ES-I3 (cell line): ENCODE measurements at regions not wholly inside any gene's neighbourhood (a gene's known extent, or its start where the extent isn't known, plus 50 kb on each side); places are given as distances from the start of the nearest gene placed in this dataset.
"Not testable (repeated sequence)": the region's sequence is repeated elsewhere in the genome, so short reads cannot be mapped to it uniquely, and the experiment has no call there.

Source experiments
- H3K36me3 ChIP-seq: 2 replicates; pipeline ENCODE4 v1.6.1; 2013; ENCODE audit warnings: mild to moderate bottlenecking, low read length, control low read depth, moderate library complexity; ENCODE audit not compliant: insufficient read depth
- H3K4me1 ChIP-seq: 2 replicates; pipeline ENCODE4 v1.6.1; 2013; ENCODE audit warnings: mild to moderate bottlenecking, control low read depth, low read length; ENCODE audit not compliant: insufficient read depth
- H3K9ac ChIP-seq: 2 replicates; pipeline ENCODE4 v1.6.1; 2013; ENCODE audit warnings: low read depth, mild to moderate bottlenecking, low read length, moderate library complexity
- H3K9me3 ChIP-seq: 2 replicates; pipeline ENCODE4 v1.6.1; 2013; ENCODE audit warnings: mild to moderate bottlenecking, low read length, moderate library complexity; ENCODE audit not compliant: control insufficient read depth, insufficient read depth

DNA sequence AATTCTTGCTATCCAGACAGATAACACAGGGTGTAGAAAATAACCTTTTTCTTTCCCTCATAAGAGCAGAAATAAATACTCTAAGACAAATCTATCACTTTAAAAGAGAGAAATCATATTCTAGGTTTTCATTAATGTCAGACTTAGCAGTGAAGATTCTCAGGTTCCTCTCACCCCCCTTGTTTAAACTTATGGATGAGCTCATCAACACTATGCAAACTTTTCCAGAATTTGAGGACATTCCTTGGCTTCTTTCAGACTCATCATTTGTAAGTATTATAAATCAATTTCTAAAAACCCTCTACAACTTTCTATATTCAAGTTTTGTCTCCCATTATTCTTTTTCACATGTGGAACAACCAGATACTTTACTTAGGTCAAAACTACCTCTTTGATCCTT lies 374.9 kb upstream of the TRPC7 start:
- no peak overlapping the region for H3K9ac ChIP-seq
- peaks cover 12% of the 10 kb centered on the region; the same call in 1 of the 2 replicates for H3K9me3 ChIP-seq
- no peaks in the 10 kb centered on the region for H3K4me1 ChIP-seq
- H3K36me3 ChIP-seq = no peaks in the 10 kb centered on the region

GRCh38 chr5:136739271-136739670 lies 373.9 kb upstream of the TRPC7 start:
- peaks cover 12% of the 10 kb centered on the region; the same call in 1 of the 2 replicates for H3K9me3 ChIP-seq
- not testable (repeated sequence) for H3K9ac ChIP-seq, H3K4me1 ChIP-seq, H3K36me3 ChIP-seq

DNA sequence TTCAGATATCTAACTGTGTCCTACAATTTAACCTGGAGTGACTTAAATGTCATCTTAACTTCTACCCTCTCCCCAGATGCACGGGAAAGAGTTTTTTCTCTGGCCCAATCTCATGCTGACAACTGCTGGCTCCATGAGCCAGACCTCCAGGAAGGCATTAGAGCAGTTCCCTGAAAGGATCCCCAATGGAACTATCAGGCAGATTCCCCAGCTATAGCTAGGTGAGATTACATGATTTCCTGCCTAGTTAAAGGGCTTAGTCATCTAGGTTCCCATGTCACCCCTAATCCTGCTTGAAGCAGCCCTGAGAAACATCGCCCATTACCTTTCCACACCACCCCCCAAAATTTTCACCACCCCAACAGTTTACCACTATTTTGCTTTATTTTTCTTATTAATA lies 373.5 kb upstream of the TRPC7 start:
- Histone ChIP-seq H3K4me1 (no peaks in the 10 kb centered on the region), H3K36me3 (no peaks in the 10 kb centered on the region), H3K9me3 (peaks cover 11% of the 10 kb centered on the region; the same call in 1 of the 2 replicates), H3K9ac (no peak overlapping the region)

DNA sequence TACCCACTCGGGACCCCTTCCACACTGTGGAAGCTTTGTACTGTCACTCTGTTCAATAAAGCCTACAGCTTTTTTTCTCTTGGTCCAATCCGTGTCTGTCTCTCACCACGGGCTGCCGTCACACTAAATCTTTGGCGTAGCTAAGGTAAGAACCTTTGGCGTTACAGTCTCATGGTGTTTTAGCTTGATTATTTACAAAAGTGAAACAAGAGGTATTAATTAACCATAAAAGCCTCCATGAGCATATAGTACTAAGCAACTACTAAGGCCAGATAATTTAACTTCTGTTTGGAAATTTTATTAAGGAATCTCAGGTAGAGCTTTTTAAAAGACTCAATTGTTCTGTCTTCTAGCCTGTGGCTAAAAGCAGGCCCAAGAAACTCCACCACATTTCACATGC lies 370.7 kb upstream of the TRPC7 start:
- Histone ChIP-seq H3K9ac (no peak overlapping the region), H3K4me1 (no peaks in the 10 kb centered on the region), H3K36me3 (no peaks in the 10 kb centered on the region), H3K9me3 (no peaks in the 10 kb centered on the region)

DNA sequence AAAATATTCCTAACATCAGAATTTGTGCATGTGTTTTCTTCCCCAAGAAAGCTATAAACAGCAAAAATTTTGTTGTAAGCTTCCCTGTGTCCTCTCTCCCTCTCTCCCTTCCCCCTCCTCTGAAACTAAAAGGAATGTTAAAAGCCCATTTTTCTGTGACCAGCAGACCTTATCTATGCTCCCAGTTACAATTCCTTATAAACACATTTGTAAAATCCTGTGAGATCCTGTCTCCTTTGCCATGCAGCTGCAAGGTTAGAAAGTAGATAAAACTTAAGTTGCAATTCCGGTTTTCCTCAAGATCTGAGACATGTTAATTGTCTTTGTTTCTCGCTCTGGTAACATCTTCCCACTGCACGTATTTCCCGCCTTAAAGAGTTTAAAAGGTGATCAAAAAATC lies 370.3 kb upstream of the TRPC7 start:
- not testable (repeated sequence) for H3K36me3 ChIP-seq, H3K9me3 ChIP-seq, H3K9ac ChIP-seq, H3K4me1 ChIP-seq

GRCh38 chr5:136734628-136735027 lies 369.3 kb upstream of the TRPC7 start:
- Histone ChIP-seq H3K9ac (no peak overlapping the region), H3K36me3 (no peaks in the 10 kb centered on the region), H3K9me3 (no peaks in the 10 kb centered on the region), H3K4me1 (no peaks in the 10 kb centered on the region)

- no peaks in the 10 kb centered on the region for H3K36me3 ChIP-seq
- no peaks in the 10 kb centered on the region for H3K9me3 ChIP-seq
- no peak overlapping the region for H3K9ac ChIP-seq
- H3K4me1 ChIP-seq = no peaks in the 10 kb centered on the region
These were observed 367.4 kb upstream of the TRPC7 start for GRCh38 chr5:136732751-136733150.

DNA sequence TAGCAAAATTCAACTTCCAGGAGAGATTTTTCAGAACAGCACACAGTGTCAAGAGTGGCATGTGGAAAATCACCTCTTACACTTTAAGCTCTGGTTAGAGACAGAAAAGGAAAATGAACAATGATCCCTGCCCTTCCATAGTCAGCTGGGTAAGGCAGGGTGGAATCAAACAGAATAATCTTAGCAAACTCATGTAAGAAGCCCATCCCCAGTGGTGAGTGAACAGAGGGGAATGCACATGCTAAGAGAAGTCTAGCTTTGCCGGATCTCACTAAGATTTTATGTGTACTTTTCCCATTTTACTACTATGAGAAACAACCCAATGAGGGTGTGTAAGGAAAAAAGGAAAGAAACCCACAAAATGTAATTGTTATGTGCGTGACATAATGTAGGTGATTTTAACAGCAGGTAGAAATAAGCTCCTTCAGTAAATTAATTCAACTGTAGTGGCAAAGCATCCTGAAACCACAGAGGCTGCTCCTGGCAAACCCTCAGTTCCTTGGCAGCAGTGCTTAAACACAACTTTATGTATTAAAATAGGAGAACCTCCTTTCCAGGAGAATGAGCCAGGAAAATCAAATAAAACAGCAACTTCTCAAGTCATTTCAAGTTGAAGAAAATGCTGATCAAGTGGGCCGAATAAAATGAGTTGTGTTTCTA lies 366.0 kb upstream of the TRPC7 start:
- H3K4me1 ChIP-seq = no peaks in the 10 kb centered on the region
- H3K36me3 ChIP-seq = no peaks in the 10 kb centered on the region
- H3K9me3 ChIP-seq = no peaks in the 10 kb centered on the region
- H3K9ac ChIP-seq = no peak overlapping the region

DNA sequence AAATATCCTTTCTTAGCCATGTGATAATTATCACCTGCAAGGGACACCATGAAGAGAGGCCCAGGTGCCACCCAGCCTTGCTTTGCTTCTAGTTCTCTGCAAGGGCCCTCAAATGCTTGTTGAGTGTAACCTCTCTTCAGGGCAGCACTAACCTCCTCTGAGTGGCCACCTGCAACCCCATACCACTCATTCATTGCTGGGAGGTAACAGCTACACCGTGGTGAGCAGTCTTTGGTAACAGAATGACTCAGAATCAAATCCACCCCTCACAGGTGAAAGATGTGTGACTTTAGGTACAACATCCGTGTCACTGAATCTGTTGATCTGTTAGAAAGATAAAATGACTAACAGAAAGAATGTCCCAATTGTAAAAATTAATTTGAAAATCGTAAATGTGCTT lies 365.1 kb upstream of the TRPC7 start:
- no peaks in the 10 kb centered on the region for H3K9me3 ChIP-seq

GRCh38 chr5:136729901-136730355 lies 364.6 kb upstream of the TRPC7 start:
- no peak overlapping the region for H3K9ac ChIP-seq
- H3K4me1 ChIP-seq = no peaks in the 10 kb centered on the region
- no peaks in the 10 kb centered on the region for H3K9me3 ChIP-seq
- no peaks in the 10 kb centered on the region for H3K36me3 ChIP-seq

More for the DNA sequence above, 365.1 kb upstream of the TRPC7 start:
- Histone ChIP-seq H3K4me1 (no peaks in the 10 kb centered on the region), H3K9ac (no peak overlapping the region), H3K36me3 (no peaks in the 10 kb centered on the region)

- H3K9ac ChIP-seq = no peak overlapping the region
- H3K4me1 ChIP-seq = no peaks in the 10 kb centered on the region
- H3K9me3 ChIP-seq = no peaks in the 10 kb centered on the region
- H3K36me3 ChIP-seq = no peaks in the 10 kb centered on the region
These were observed 361.2 kb upstream of the TRPC7 start for GRCh38 chr5:136726506-136726905.

- Histone ChIP-seq H3K9ac (no peak overlapping the region), H3K4me1 (no peaks in the 10 kb centered on the region), H3K36me3 (no peaks in the 10 kb centered on the region), H3K9me3 (no peaks in the 10 kb centered on the region)
These were observed 358.8 kb upstream of the TRPC7 start for GRCh38 chr5:136724161-136724560.

GRCh38 chr5:136722581-136722980 lies 357.2 kb upstream of the TRPC7 start:
- Histone ChIP-seq H3K4me1 (no peaks in the 10 kb centered on the region; the same call in 1 of the 2 replicates), H3K9me3 (no peaks in the 10 kb centered on the region), H3K9ac (no peak overlapping the region), H3K36me3 (no peaks in the 10 kb centered on the region)

GRCh38 chr5:136722086-136722485 lies 356.7 kb upstream of the TRPC7 start:
- Histone ChIP-seq H3K9ac (no peak overlapping the region), H3K36me3 (no peaks in the 10 kb centered on the region), H3K9me3 (no peaks in the 10 kb centered on the region), H3K4me1 (no peaks in the 10 kb centered on the region; the same call in 1 of the 2 replicates)

DNA sequence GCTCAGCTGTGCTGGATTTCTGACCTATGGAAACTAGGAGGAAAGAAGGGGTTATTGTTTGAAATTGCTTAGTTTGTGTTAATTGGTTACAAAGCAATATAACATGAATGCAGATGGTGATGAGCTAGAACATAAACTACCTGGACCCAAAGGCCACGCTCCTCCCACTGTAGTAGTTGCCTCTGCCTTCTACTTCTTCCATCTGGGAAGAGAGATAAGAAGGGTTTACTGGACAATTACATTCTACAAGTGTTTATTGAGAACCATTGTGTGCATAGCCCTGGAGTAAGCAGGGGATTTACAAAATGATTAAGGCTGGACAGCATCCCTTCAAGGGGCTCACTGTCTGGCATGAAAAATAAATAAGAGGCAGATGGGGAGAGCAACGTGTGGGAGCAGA lies 355.3 kb upstream of the TRPC7 start:
- H3K36me3 ChIP-seq = no peaks in the 10 kb centered on the region
- H3K9ac ChIP-seq = no peak overlapping the region
- H3K9me3 ChIP-seq = no peaks in the 10 kb centered on the region
- no peaks in the 10 kb centered on the region; the same call in 1 of the 2 replicates for H3K4me1 ChIP-seq
